Right lobe of liver (tissue), 4 donors: ENCODE measurements at regions not wholly inside any gene's neighbourhood (a gene's known extent, or its start where the extent isn't known, plus 50 kb on each side); places are given as distances from the start of the nearest gene placed in this dataset.

Source experiments
- POLR2A ChIP-seq: fragments of 450-650 bp; IDR thresholded peaks from one replicate; pipeline ENCODE4 v1.6.1; 2017; ENCODE audit warnings: antibody characterized with exemption, mild to moderate bottlenecking
- TF ChIP-seq, protein P1 (sequence below), 4 donors: fragments of 200-600 bp in 3 of 4; fragments of 450-650 bp in 1 of 4; IDR thresholded peaks; one replicate each; pipeline versions ENCODE4 v1.5.1 to v1.8.0; 2016 to 2022; ENCODE audit warnings: antibody characterized with exemption in 4 of 4, mild to moderate bottlenecking in 2 of 4
- donor health status: DM: no; HTN: no; CAD: no.
- donor health status: DM: no; HTN: no; CAD: no.
- donor health status: DM: no; HTN: yes; CAD: no.

DNA sequence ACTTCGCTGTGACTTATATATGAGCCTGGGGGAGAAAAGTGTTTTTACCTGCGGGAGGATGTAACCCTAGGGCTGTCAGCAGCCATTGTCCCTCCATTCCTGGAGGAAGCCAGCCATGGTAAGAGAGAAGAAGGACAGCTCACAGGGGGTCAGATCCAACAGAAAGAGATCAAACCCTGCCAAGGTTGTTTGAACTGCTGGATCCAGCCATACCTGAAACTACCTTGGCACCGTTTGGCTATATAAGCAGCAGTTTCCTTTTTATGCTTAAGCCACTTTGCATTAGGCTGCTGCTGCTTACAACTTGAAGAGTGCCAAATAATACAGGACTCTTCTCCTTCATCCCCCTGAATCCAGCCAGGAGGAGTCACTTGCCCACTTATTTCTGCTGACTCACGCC lies 205.5 kb downstream of the PHETA1 start:
- no peak for TF ChIP-seq POLR2A
- TF ChIP-seq, protein P1, sequence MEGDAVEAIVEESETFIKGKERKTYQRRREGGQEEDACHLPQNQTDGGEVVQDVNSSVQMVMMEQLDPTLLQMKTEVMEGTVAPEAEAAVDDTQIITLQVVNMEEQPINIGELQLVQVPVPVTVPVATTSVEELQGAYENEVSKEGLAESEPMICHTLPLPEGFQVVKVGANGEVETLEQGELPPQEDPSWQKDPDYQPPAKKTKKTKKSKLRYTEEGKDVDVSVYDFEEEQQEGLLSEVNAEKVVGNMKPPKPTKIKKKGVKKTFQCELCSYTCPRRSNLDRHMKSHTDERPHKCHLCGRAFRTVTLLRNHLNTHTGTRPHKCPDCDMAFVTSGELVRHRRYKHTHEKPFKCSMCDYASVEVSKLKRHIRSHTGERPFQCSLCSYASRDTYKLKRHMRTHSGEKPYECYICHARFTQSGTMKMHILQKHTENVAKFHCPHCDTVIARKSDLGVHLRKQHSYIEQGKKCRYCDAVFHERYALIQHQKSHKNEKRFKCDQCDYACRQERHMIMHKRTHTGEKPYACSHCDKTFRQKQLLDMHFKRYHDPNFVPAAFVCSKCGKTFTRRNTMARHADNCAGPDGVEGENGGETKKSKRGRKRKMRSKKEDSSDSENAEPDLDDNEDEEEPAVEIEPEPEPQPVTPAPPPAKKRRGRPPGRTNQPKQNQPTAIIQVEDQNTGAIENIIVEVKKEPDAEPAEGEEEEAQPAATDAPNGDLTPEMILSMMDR (IDR thresholded peaks at IDR 0.05) = no peak
